ENCODE measurements at regions not wholly inside any gene's neighbourhood (a gene's known extent, or its start where the extent isn't known, plus 50 kb on each side); places are given as distances from the start of the nearest gene placed in this dataset.

DNA sequence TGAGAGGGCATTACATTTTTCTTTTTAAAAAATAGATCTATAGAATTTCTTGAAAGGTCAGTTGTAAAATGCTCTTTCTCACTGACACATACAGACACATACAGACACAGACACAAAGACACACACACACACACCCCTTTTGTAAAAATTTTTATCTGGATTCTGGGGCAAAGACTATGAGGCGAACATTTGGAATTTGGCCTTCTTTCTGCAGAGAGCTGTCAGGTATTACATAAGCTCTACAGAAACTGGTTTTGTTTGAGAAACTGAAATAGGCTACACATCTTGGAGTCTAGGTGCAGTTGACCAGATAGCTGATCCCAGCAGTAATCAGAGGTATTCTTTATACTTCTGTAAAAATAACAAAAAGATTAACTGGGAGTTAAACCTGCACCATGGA is 315.9 kb upstream of the RPS23 start:
- POLR2A ChIA-PET, result no interaction called here
- Histone ChIP-seq H3K36me3 (ENCODE audit: control insufficient read depth in 1 of 2, insufficient read depth in 2 of 2, low read length in 2 of 2) (no peaks in the 10 kb centered on the region), H3K9me3 (ENCODE audit: control insufficient read depth in 1 of 2, insufficient read depth in 1 of 2, low read depth in 1 of 2, low read length in 2 of 2) (peaks cover 0 to 7% of the 10 kb centered on the region in 2 experiments; a peak in 2 of 4 replicates), H3K9ac (ENCODE audit: low read length) (no peak overlapping the region), H3K4me3 (replicated peaks in 1 of 2; ENCODE audit: low read depth in 1 of 2, low read length in 2 of 2) (no peak overlapping the region), H3K27ac (ENCODE audit: low read depth, low read length) (no peak overlapping the region), H3K4me1 (ENCODE audit: control insufficient read depth in 1 of 2, insufficient read depth in 2 of 2, low read length in 2 of 2) (no peaks in the 10 kb centered on the region), H3K79me2 (ENCODE audit: insufficient read depth, low read length) (no peaks in the 10 kb centered on the region), H4K20me1 (ENCODE audit: insufficient read depth) (no peaks in the 10 kb centered on the region), H3K4me2 (ENCODE audit: low read length) (no peak overlapping the region), H3K9me2 (ENCODE audit: insufficient read depth) (no peaks in the 10 kb centered on the region), H2AFZ (ENCODE audit: low read depth, low read length, poor library complexity, severe bottlenecking) (no peak overlapping the region), H3K27me3 (ENCODE audit: insufficient read depth, low read length) (no peaks in the 10 kb centered on the region)
- no peak for TF ChIP-seq EZH2 (IDR thresholded peaks at IDR 0.05)
- TF ChIP-seq CEBPB (IDR thresholded peaks at IDR 0.05; ENCODE audit: low read depth), result no peak
- BruUV-seq (replicated peaks), result no TSS peak
- intact Hi-C loops (cut with micrococcal nuclease), result no loop called here
- CTCF ChIA-PET, result no interaction called here
- RAD21 ChIA-PET (ENCODE audit: low non-redundant PET in 1 of 2, low total read pairs in 2 of 2, uncharacterized antibody in 2 of 2, unreplicated experiment in 2 of 2), result no interaction called here
- DNase-seq (ENCODE audit: low read depth, low spot score), result no peak
- no peak for ATAC-seq

DNA sequence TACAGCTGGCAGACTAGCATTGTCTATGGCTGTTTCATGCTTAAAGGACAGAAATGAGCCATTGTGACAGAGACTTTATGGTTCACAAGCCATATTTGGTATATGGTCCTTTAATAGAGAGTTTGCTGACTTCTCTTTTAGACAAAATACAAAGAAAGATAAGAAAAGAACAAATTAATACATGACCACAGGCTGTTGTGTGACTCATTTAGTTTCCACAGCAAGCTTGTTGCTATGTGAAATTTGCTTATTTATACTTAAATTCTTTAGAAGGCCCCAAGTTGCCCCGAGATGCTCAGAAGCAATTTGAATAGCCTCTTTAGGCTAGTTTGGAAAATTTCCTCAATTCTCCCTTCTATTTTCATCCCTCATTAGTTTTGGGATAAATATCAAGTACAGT is 315.3 kb upstream of the RPS23 start:
- Histone ChIP-seq H3K9me2 (ENCODE audit: insufficient read depth) (no peaks in the 10 kb centered on the region), H3K9me3 (ENCODE audit: control insufficient read depth in 1 of 2, insufficient read depth in 1 of 2, low read depth in 1 of 2, low read length in 2 of 2) (peaks cover 0 to 7% of the 10 kb centered on the region in 2 experiments; a peak in 2 of 4 replicates), H3K27ac (ENCODE audit: low read depth, low read length) (no peak overlapping the region), H3K4me3 (replicated peaks in 1 of 2; ENCODE audit: low read depth in 1 of 2, low read length in 2 of 2) (no peak overlapping the region), H3K4me1 (ENCODE audit: control insufficient read depth in 1 of 2, insufficient read depth in 2 of 2, low read length in 2 of 2) (no peaks in the 10 kb centered on the region), H2AFZ (ENCODE audit: low read depth, low read length, poor library complexity, severe bottlenecking) (no peak overlapping the region), H3K9ac (ENCODE audit: low read length) (no peak overlapping the region), H3K79me2 (ENCODE audit: insufficient read depth, low read length) (no peaks in the 10 kb centered on the region), H3K27me3 (ENCODE audit: insufficient read depth, low read length) (no peaks in the 10 kb centered on the region), H4K20me1 (ENCODE audit: insufficient read depth) (no peaks in the 10 kb centered on the region), H3K36me3 (ENCODE audit: control insufficient read depth in 1 of 2, insufficient read depth in 2 of 2, low read length in 2 of 2) (no peaks in the 10 kb centered on the region), H3K4me2 (ENCODE audit: low read length) (no peak overlapping the region)
- no TSS peak for BruUV-seq (replicated peaks)
- ChIA-PET RAD21 (ENCODE audit: low non-redundant PET in 1 of 2, low total read pairs in 2 of 2, uncharacterized antibody in 2 of 2, unreplicated experiment in 2 of 2) (no interaction called here), POLR2A (no interaction called here), CTCF (no interaction called here)
- intact Hi-C loops (cut with micrococcal nuclease), result no loop called here
- ATAC-seq (no peak), DNase-seq (ENCODE audit: low read depth, low spot score) (no peak)
- TF ChIP-seq, protein P1, sequence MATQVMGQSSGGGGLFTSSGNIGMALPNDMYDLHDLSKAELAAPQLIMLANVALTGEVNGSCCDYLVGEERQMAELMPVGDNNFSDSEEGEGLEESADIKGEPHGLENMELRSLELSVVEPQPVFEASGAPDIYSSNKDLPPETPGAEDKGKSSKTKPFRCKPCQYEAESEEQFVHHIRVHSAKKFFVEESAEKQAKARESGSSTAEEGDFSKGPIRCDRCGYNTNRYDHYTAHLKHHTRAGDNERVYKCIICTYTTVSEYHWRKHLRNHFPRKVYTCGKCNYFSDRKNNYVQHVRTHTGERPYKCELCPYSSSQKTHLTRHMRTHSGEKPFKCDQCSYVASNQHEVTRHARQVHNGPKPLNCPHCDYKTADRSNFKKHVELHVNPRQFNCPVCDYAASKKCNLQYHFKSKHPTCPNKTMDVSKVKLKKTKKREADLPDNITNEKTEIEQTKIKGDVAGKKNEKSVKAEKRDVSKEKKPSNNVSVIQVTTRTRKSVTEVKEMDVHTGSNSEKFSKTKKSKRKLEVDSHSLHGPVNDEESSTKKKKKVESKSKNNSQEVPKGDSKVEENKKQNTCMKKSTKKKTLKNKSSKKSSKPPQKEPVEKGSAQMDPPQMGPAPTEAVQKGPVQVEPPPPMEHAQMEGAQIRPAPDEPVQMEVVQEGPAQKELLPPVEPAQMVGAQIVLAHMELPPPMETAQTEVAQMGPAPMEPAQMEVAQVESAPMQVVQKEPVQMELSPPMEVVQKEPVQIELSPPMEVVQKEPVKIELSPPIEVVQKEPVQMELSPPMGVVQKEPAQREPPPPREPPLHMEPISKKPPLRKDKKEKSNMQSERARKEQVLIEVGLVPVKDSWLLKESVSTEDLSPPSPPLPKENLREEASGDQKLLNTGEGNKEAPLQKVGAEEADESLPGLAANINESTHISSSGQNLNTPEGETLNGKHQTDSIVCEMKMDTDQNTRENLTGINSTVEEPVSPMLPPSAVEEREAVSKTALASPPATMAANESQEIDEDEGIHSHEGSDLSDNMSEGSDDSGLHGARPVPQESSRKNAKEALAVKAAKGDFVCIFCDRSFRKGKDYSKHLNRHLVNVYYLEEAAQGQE (IDR thresholded peaks at IDR 0.05; ENCODE audit: low read depth), result no peak
- TF ChIP-seq RAD21 (IDR thresholded peaks at IDR 0.05; ENCODE audit: low read depth), result no peak
- TF ChIP-seq SRF (IDR thresholded peaks at IDR 0.05; ENCODE audit: low read depth), result no peak
- TF ChIP-seq EZH2phosphoT487 (IDR thresholded peaks at IDR 0.05; ENCODE audit: borderline replicate concordance), result no peak
- TF ChIP-seq MAX (IDR thresholded peaks at IDR 0.05), result no peak
- TF ChIP-seq POLR2A (IDR thresholded peaks at IDR 0.05; ENCODE audit: borderline replicate concordance, extremely low read depth, insufficient read depth, insufficient read length), result no peak
- TF ChIP-seq JUND (IDR thresholded peaks at IDR 0.05), result no peak
